Caki2 (cell line): ENCODE measurements at regions not wholly inside any gene's neighbourhood (a gene's known extent, or its start where the extent isn't known, plus 50 kb on each side); places are given as distances from the start of the nearest gene placed in this dataset.

Experiments used
- DNase-seq: peaks from one replicate; pipeline ENCODE4 v3.0.0-alpha.2; 2015; ENCODE audit warnings: low read depth
- in situ Hi-C: cut with HindIII; loops from 2 replicates; pipeline ENCODE4 v1.10.0; 2016; ENCODE audit warnings: low sequenced_read_pairs, low pct_unique_long_range_greater_than_20kb, mixed read lengths

- DNase-seq, result peak; percentile 88
- in situ Hi-C loops, result no loop called here
Measured at GRCh38 chr4:122045533-122045932, 93.7 kb upstream of the TRPC3 start.

GRCh38 chr4:122044501-122044900, 92.6 kb upstream of the TRPC3 start:
- no peak for DNase-seq
- in situ Hi-C loops, result no loop called here

GRCh38 chr4:122041312-122041711, 89.5 kb upstream of the TRPC3 start:
- no peak for DNase-seq
- in situ Hi-C loops, result no loop called here

GRCh38 chr4:122038896-122039295, 87.0 kb upstream of the TRPC3 start:
- in situ Hi-C loops, result no loop called here
- DNase-seq, result peak; percentile 39

- in situ Hi-C loops, result no loop called here
- DNase-seq, result no peak
Measured at GRCh38 chr4:122034619-122035018, 82.8 kb upstream of the TRPC3 start.

GRCh38 chr4:122027203-122027602, 75.3 kb upstream of the TRPC3 start:
- in situ Hi-C loops, result no loop called here
- no peak for DNase-seq

- DNase-seq, result no peak
- in situ Hi-C loops, result no loop called here
Measured at GRCh38 chr4:122017296-122017695, 65.4 kb upstream of the TRPC3 start.

- in situ Hi-C loops, result no loop called here
- no peak for DNase-seq
Measured at GRCh38 chr4:122015203-122015602, 63.3 kb upstream of the TRPC3 start.

GRCh38 chr4:122012735-122013134, 60.9 kb upstream of the TRPC3 start:
- DNase-seq, result no peak
- in situ Hi-C loops, result no loop called here

- in situ Hi-C loops, result no loop called here
- DNase-seq, result no peak
Measured at GRCh38 chr4:122010610-122011009, 58.8 kb upstream of the TRPC3 start.

- in situ Hi-C loops, result no loop called here
- DNase-seq, result no peak
Measured at GRCh38 chr4:122009524-122009923, 57.7 kb upstream of the TRPC3 start.

GRCh38 chr4:122007016-122007415, 55.2 kb upstream of the TRPC3 start:
- in situ Hi-C loops, result no loop called here
- DNase-seq, result no peak

- no peak for DNase-seq
- in situ Hi-C loops, result no loop called here
Measured at GRCh38 chr4:122005064-122005755, 53.4 kb upstream of the TRPC3 start.

- in situ Hi-C loops, result no loop called here
- DNase-seq, result peak; percentile 6
Measured at GRCh38 chr4:122003335-122003734, 51.5 kb upstream of the TRPC3 start.
